HepG2 (cell line): ENCODE measurements at regions not wholly inside any gene's neighbourhood (a gene's known extent, or its start where the extent isn't known, plus 50 kb on each side); places are given as distances from the start of the nearest gene placed in this dataset.
A peak's percentile ranks its signal among the peaks of the same experiment; 100 is the strongest.

Experiments
- BRD4 ChIP-seq: sonication (generic); formaldehyde crosslinking; IDR thresholded peaks from 2 replicates; pipeline ENCODE4 v1.4.0; 2020; ENCODE audit warnings: missing genetic modification reagents
- EED ChIP-seq: sonication (generic); formaldehyde crosslinking; IDR thresholded peaks from 2 replicates; pipeline ENCODE4 v1.5.0; 2020; ENCODE audit warnings: mild to moderate bottlenecking, missing genetic modification reagents
- GZF1 ChIP-seq: sonication (generic); formaldehyde crosslinking; IDR thresholded peaks from 2 replicates; pipeline ENCODE4 v1.5.1; 2020; ENCODE audit warnings: mild to moderate bottlenecking, missing genetic modification reagents
- KLF12 ChIP-seq: sonication (generic); formaldehyde crosslinking; IDR thresholded peaks from 2 replicates; pipeline ENCODE4 v1.4.0; 2020; ENCODE audit warnings: missing genetic modification reagents, borderline replicate concordance
- LCORL ChIP-seq, 2 experiments: fragments of 450-650 bp in 1 of 2; sonication (generic) in 1 of 2; formaldehyde crosslinking in 1 of 2; IDR thresholded peaks; 2 replicates each; pipeline versions ENCODE4 v1.5.0 to v1.6.1; 2017 to 2020; ENCODE audit warnings: antibody characterized with exemption in 1 of 2, missing genetic modification reagents in 1 of 2
- MTA3 ChIP-seq: sonication (generic); formaldehyde crosslinking; IDR thresholded peaks from 2 replicates; pipeline ENCODE4 v1.4.0; 2020; ENCODE audit warnings: missing genetic modification reagents
- NFE2L2 ChIP-seq: fragments of 150-350 bp; IDR thresholded peaks from 2 replicates; pipeline ENCODE4 v1.6.1; 2014; ENCODE audit warnings: low read length
- NR2F6 ChIP-seq, 2 experiments: IDR thresholded peaks; 2 replicates each; pipeline ENCODE4 v1.6.1; 2016; ENCODE audit warnings: antibody characterized with exemption in 1 of 2, mild to moderate bottlenecking in 1 of 2
- SKI ChIP-seq: fragments of 450-650 bp; IDR thresholded peaks from one replicate; pipeline ENCODE4 v1.6.1; 2018; ENCODE audit warnings: mild to moderate bottlenecking; ENCODE audit not compliant: partially characterized antibody
- SRY ChIP-seq: sonication (generic); formaldehyde crosslinking; IDR thresholded peaks from 2 replicates; pipeline ENCODE4 v1.8.0; 2022; ENCODE audit warnings: mild to moderate bottlenecking, missing genetic modification reagents
- ZNF496 ChIP-seq: sonication (generic); formaldehyde crosslinking; IDR thresholded peaks from 2 replicates; pipeline ENCODE4 v1.8.1; 2023; ENCODE audit warnings: mild to moderate bottlenecking, moderate library complexity, missing genetic modification reagents; ENCODE audit not compliant: insufficient replicate concordance
- ZNF589 ChIP-seq: sonication (generic); formaldehyde crosslinking; conservative IDR thresholded peaks from 2 replicates; pipeline ENCODE4 v1.8.0; 2022; ENCODE audit warnings: mild to moderate bottlenecking, moderate library complexity, missing genetic modification reagents
- ZNF598 ChIP-seq: sonication (generic); formaldehyde crosslinking; IDR thresholded peaks from 2 replicates; pipeline ENCODE4 v1.5.1; 2020; ENCODE audit warnings: mild to moderate bottlenecking, missing genetic modification reagents, borderline replicate concordance
- ZNF792 ChIP-seq: IDR thresholded peaks from 2 replicates; pipeline ENCODE4 v1.6.1; 2016
- ZNF839 ChIP-seq: sonication (generic); formaldehyde crosslinking; IDR thresholded peaks from 2 replicates; pipeline ENCODE4 v1.4.0; 2020; ENCODE audit warnings: missing genetic modification reagents, mild to moderate bottlenecking, borderline replicate concordance
- TF ChIP-seq, protein P1 (sequence below): sonication (generic); formaldehyde crosslinking; IDR thresholded peaks from 2 replicates; pipeline ENCODE4 v1.9.0; 2021; ENCODE audit warnings: mild to moderate bottlenecking, missing genetic modification reagents
- TF ChIP-seq, protein P2 (sequence below): sonication (generic); formaldehyde crosslinking; conservative IDR thresholded peaks from 2 replicates; pipeline ENCODE4 v1.4.0; 2020; ENCODE audit warnings: mild to moderate bottlenecking, missing genetic modification reagents, moderate library complexity
- TF ChIP-seq, protein P3 (sequence below): sonication (generic); formaldehyde crosslinking; IDR thresholded peaks from 2 replicates; pipeline ENCODE4 v1.8.0; 2022; ENCODE audit warnings: low read depth, missing genetic modification reagents

DNA sequence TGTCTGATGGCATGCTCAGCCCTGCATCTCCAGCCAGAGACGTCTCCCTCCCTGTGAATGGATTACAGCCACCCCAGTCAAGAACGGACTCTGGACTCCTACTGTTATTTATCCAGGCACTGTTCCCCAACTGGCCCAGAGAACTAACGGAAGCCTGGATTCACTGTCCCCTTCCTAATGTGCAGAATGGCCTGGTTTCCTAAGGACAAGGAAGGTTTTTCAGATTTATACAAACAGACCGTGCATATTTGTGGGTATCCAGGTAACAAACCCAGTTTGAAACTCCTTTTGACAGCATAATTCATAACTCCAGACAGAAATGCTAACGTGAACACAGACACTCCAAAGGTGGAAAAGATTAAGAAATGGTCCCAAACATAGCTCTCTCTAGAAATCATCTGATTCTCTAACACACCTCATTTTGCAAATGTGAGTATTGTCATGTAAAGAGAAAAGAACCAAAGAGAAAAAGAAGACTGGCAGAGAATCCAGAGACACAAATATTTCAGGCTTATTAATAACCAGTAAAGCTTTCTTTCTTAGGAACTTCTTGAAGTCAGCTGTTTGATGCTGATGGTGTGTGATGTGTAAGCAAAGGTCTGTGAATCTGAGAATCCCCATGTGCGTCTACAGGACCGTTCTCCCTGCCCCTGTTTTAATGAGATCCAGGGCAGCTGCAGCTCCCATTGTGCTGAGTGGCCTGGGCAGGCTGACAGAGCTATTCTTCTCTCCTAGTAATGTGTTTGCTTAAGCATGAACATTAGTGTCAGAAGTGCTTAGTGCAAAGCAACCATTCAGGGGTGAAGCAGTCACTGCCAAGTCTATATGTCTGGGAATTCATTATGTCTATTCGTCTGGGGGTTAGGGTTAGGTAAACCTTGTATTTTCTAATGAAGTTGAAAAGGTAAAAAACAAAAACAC is 86.8 kb upstream of the HIF1A start (continued):
- TF ChIP-seq ZNF598 = no peak
- TF ChIP-seq, protein P1, sequence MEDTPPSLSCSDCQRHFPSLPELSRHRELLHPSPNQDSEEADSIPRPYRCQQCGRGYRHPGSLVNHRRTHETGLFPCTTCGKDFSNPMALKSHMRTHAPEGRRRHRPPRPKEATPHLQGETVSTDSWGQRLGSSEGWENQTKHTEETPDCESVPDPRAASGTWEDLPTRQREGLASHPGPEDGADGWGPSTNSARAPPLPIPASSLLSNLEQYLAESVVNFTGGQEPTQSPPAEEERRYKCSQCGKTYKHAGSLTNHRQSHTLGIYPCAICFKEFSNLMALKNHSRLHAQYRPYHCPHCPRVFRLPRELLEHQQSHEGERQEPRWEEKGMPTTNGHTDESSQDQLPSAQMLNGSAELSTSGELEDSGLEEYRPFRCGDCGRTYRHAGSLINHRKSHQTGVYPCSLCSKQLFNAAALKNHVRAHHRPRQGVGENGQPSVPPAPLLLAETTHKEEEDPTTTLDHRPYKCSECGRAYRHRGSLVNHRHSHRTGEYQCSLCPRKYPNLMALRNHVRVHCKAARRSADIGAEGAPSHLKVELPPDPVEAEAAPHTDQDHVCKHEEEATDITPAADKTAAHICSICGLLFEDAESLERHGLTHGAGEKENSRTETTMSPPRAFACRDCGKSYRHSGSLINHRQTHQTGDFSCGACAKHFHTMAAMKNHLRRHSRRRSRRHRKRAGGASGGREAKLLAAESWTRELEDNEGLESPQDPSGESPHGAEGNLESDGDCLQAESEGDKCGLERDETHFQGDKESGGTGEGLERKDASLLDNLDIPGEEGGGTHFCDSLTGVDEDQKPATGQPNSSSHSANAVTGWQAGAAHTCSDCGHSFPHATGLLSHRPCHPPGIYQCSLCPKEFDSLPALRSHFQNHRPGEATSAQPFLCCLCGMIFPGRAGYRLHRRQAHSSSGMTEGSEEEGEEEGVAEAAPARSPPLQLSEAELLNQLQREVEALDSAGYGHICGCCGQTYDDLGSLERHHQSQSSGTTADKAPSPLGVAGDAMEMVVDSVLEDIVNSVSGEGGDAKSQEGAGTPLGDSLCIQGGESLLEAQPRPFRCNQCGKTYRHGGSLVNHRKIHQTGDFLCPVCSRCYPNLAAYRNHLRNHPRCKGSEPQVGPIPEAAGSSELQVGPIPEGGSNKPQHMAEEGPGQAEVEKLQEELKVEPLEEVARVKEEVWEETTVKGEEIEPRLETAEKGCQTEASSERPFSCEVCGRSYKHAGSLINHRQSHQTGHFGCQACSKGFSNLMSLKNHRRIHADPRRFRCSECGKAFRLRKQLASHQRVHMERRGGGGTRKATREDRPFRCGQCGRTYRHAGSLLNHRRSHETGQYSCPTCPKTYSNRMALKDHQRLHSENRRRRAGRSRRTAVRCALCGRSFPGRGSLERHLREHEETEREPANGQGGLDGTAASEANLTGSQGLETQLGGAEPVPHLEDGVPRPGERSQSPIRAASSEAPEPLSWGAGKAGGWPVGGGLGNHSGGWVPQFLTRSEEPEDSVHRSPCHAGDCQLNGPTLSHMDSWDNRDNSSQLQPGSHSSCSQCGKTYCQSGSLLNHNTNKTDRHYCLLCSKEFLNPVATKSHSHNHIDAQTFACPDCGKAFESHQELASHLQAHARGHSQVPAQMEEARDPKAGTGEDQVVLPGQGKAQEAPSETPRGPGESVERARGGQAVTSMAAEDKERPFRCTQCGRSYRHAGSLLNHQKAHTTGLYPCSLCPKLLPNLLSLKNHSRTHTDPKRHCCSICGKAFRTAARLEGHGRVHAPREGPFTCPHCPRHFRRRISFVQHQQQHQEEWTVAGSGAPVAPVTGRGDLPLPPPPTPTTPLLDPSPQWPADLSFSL (CRISPR knock-in tag) = 0 out of 2 replicates have a peak, but pooled peaks have one; percentile 23
- no peak for TF ChIP-seq ZNF839 (CRISPR knock-in tag)
- no peak for TF ChIP-seq GZF1 (CRISPR knock-in tag)
- no peak for TF ChIP-seq MTA3 (CRISPR knock-in tag)
- no peak for TF ChIP-seq EED (CRISPR knock-in tag)
- no peak for TF ChIP-seq SRY
- no peak for TF ChIP-seq ZNF792 (CRISPR knock-in tag)
- no peak for TF ChIP-seq LCORL (IDR thresholded peaks at IDR 0.05)
- 0 out of 2 replicates have a peak, but pooled peaks have one; percentile 32 for TF ChIP-seq LCORL (CRISPR knock-in tag; IDR thresholded peaks at IDR 0.05)
- no peak for TF ChIP-seq KLF12 (CRISPR knock-in tag)
- TF ChIP-seq, protein P2, sequence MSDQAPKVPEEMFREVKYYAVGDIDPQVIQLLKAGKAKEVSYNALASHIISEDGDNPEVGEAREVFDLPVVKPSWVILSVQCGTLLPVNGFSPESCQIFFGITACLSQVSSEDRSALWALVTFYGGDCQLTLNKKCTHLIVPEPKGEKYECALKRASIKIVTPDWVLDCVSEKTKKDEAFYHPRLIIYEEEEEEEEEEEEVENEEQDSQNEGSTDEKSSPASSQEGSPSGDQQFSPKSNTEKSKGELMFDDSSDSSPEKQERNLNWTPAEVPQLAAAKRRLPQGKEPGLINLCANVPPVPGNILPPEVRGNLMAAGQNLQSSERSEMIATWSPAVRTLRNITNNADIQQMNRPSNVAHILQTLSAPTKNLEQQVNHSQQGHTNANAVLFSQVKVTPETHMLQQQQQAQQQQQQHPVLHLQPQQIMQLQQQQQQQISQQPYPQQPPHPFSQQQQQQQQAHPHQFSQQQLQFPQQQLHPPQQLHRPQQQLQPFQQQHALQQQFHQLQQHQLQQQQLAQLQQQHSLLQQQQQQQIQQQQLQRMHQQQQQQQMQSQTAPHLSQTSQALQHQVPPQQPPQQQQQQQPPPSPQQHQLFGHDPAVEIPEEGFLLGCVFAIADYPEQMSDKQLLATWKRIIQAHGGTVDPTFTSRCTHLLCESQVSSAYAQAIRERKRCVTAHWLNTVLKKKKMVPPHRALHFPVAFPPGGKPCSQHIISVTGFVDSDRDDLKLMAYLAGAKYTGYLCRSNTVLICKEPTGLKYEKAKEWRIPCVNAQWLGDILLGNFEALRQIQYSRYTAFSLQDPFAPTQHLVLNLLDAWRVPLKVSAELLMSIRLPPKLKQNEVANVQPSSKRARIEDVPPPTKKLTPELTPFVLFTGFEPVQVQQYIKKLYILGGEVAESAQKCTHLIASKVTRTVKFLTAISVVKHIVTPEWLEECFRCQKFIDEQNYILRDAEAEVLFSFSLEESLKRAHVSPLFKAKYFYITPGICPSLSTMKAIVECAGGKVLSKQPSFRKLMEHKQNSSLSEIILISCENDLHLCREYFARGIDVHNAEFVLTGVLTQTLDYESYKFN (CRISPR knock-in tag) = peak; percentile 69
- TF ChIP-seq NR2F6 (IDR thresholded peaks at IDR 0.05) = no peak
- no peak for TF ChIP-seq NR2F6 (CRISPR knock-in tag; IDR thresholded peaks at IDR 0.05)
- TF ChIP-seq, protein P3, sequence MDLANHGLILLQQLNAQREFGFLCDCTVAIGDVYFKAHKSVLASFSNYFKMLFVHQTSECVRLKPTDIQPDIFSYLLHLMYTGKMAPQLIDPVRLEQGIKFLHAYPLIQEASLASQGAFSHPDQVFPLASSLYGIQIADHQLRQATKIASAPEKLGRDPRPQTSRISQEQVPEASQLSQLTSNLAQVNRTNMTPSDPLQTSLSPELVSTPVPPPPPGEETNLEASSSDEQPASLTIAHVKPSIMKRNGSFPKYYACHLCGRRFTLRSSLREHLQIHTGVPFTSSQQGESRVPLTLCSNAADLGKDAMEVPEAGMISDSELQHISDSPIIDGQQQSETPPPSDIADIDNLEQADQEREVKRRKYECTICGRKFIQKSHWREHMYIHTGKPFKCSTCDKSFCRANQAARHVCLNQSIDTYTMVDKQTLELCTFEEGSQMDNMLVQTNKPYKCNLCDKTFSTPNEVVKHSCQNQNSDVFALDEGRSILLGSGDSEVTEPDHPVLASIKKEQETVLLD = no peak
- no peak for TF ChIP-seq BRD4 (CRISPR knock-in tag)
- no peak for TF ChIP-seq ZNF589 (CRISPR knock-in tag)
- TF ChIP-seq SKI = peak; percentile 83
- no peak for TF ChIP-seq ZNF496
- TF ChIP-seq NFE2L2 = no peak
